ENCODE measurements at regions not wholly inside any gene's neighbourhood (a gene's known extent, or its start where the extent isn't known, plus 50 kb on each side); places are given as distances from the start of the nearest gene placed in this dataset.

DNA sequence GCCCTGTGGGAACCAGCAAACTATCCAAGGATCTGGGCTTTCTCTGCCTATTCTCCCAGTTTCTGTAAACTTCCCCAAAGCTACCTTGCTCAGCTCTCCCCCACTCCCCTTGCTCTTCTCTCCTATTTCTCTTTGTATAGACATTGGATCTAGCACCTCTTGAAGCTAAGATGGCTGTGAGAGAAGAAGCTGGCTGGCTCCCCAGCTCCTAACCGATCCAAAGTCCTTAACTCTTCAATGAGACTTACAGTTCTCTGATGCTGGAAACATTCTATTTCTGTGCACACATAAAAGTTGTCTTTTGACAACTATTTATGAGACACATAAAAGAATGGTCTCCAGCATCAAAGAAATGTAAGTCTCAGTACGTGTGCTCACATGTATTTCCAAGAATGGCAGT is 70.6 kb upstream of the C3orf80 start:
- Mint-ChIP-seq H3K27ac (no peak overlapping the region), H3K36me3 (ENCODE audit: low read depth) (no peaks in the 10 kb centered on the region), H3K4me1 (ENCODE audit: low read depth) (peaks cover 3% of the 10 kb centered on the region), H3K9me3 (no peaks in the 10 kb centered on the region), H3K4me3 (no peak overlapping the region), H3K27me3 (ENCODE audit: low read depth) (peaks cover 15% of the 10 kb centered on the region)

DNA sequence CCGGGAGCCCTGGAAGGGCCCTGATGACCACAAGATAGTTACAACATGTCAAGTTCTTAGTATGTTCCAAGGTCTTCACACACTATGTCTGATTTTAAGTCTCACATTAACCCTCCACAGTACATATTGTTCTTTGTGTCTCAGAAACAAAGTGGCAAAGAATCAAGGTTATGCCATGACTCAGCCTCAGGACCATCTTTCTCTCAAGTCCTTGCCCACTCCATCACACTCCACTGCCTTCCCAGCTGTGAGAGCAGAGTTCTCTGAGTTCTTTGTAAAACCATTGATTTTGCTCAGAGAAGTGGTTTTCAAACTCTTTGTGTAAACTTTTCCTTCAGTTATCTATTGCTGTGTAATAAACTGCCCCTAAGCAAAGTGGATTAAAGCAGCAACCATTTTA is 67.9 kb upstream of the C3orf80 start:
- Mint-ChIP-seq H3K27me3 (ENCODE audit: low read depth) (peaks cover 20% of the 10 kb centered on the region), H3K36me3 (ENCODE audit: low read depth) (no peaks in the 10 kb centered on the region), H3K4me3 (no peak overlapping the region), H3K9me3 (no peaks in the 10 kb centered on the region), H3K4me1 (ENCODE audit: low read depth) (peaks cover 3% of the 10 kb centered on the region), H3K27ac (no peak overlapping the region)

DNA sequence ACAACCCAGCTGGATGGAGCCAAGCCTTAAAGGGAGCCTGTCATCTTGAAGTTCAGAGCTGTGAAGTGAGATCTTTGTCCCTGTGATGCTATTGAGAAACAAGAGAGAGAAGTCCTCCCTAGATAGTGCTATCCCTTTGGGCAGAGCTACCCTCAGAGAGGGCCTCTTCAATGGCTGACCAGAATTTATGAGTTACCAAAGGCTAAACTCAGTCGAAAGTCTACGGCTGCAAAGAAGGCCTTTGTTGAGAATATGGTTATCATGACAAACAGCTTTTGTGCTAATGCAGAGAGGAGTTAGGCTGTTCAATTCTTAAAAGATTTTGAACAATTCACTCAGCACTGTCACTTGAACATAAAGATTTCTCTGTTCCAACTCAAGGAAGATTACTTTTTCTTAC is 65.9 kb upstream of the C3orf80 start:
- H3K27me3 Mint-ChIP-seq (ENCODE audit: low read depth): peaks cover 19% of the 10 kb centered on the region
- no peaks in the 10 kb centered on the region for H3K9me3 Mint-ChIP-seq
- H3K4me3 Mint-ChIP-seq: no peak overlapping the region
- no peak overlapping the region for H3K27ac Mint-ChIP-seq
- no peaks in the 10 kb centered on the region for H3K36me3 Mint-ChIP-seq (ENCODE audit: low read depth)
- H3K4me1 Mint-ChIP-seq (ENCODE audit: low read depth): no peaks in the 10 kb centered on the region

DNA sequence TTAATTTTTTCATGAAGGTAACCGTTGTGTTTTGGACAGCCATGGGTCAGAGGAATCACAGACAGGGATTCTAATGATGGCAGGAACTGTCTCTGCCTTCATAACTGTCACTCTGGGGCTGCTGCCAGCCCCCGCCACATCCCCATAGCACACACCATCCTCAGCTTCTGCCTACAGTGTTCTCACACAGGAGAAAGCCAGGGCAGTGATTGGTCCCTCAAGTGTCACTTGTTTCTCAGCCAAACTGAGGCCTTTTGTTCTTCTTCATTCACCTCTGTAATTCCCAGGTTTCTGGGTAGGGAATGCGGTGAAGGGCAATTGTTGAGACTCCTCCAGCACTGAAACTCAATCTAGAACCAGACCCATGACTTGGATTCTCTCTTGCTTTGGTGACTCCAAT is 65.4 kb upstream of the C3orf80 start:
- no peaks in the 10 kb centered on the region for H3K9me3 Mint-ChIP-seq
- H3K27me3 Mint-ChIP-seq (ENCODE audit: low read depth): peaks cover 19% of the 10 kb centered on the region

DNA sequence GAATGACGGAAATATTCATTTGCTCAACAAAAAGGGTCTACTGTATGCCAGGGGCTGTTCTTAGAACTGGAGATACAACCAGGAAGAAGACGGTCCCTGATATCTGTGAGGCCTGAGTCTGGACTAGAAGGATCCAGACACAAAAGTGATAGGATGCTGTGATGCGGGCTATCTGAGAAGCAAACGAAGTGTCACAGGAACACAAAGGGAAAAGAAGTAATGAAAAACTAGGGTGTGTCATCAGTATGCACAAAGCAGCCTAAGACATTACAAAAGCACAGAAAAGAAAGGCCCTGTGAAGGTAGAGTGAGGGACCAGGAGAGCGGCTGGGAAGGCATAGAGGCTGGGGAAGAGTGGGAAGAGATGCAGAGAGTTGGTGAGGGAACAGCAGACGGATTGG is 63.3 kb upstream of the C3orf80 start:
- Mint-ChIP-seq H3K27me3 (ENCODE audit: low read depth) (peaks cover 19% of the 10 kb centered on the region), H3K36me3 (ENCODE audit: low read depth) (no peaks in the 10 kb centered on the region), H3K9me3 (no peaks in the 10 kb centered on the region), H3K27ac (no peak overlapping the region), H3K4me1 (ENCODE audit: low read depth) (no peaks in the 10 kb centered on the region), H3K4me3 (no peak overlapping the region)

More for the DNA sequence above, 65.4 kb upstream of the C3orf80 start:
- no peaks in the 10 kb centered on the region for H3K4me1 Mint-ChIP-seq (ENCODE audit: low read depth)
- no peak overlapping the region for H3K27ac Mint-ChIP-seq
- no peak overlapping the region for H3K4me3 Mint-ChIP-seq
- H3K36me3 Mint-ChIP-seq (ENCODE audit: low read depth): no peaks in the 10 kb centered on the region

- Mint-ChIP-seq H3K4me3 (no peak overlapping the region), H3K27me3 (ENCODE audit: low read depth) (peaks cover 19% of the 10 kb centered on the region), H3K4me1 (ENCODE audit: low read depth) (no peaks in the 10 kb centered on the region), H3K27ac (no peak overlapping the region), H3K9me3 (no peaks in the 10 kb centered on the region), H3K36me3 (ENCODE audit: low read depth) (no peaks in the 10 kb centered on the region)
Measured at GRCh38 chr3:160162440-160162839, 62.8 kb upstream of the C3orf80 start.

DNA sequence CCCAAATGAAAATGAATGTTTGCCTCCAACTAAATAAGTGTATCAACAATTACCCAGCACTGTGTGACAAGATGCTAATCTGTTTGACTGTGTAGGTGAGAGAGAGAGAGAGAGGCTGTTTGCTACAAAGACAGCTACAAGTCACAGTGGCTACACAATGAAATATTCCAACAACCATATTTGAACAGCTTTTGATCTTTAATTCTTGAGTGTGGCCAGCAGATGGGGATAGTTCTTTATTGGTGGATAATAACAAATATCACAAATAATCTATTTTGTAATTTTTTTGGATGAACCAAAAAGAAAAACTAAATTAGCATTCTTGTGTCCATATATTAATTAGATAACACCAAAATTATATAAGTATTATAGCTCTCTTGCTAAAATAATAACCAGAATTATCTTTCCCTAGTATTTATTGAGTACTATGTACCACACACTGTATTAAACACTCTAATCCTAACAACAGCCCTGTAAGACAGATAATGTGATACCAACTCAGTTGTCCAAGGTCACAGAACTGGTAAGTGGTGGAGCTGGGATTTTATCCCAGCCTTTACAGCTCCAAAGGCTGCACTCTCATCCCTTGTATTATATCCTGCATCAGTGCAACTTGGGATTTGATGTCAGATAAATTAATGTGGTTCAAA is 61.9 kb upstream of the C3orf80 start:
- Mint-ChIP-seq H3K4me1 (ENCODE audit: low read depth) (no peaks in the 10 kb centered on the region), H3K9me3 (no peaks in the 10 kb centered on the region), H3K36me3 (ENCODE audit: low read depth) (no peaks in the 10 kb centered on the region), H3K27me3 (ENCODE audit: low read depth) (peaks cover 18% of the 10 kb centered on the region), H3K27ac (no peak overlapping the region), H3K4me3 (no peak overlapping the region)

DNA sequence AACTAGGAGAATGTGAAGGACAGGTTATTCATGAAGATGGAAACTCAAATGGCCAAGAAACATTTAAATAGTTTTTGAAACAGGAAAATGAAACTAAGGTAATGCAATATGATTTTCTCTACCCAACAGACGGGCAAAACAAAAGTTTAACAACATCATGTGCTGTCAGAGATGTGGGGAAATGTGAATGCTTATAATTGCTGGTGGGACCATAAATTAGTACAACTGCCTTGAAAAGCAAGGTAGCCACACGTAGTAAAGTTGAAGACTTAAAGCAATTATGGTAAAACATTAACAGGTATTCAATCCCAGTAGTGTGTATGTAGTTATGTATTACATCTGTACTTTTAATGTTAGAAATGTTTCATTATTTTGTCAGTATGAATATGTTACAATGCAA is 57.0 kb upstream of the C3orf80 start:
- peaks cover 13% of the 10 kb centered on the region for H3K27me3 Mint-ChIP-seq (ENCODE audit: low read depth)
- H3K4me3 Mint-ChIP-seq: no peak overlapping the region
- no peaks in the 10 kb centered on the region for H3K9me3 Mint-ChIP-seq
- H3K27ac Mint-ChIP-seq: no peak overlapping the region
- peaks cover 13% of the 10 kb centered on the region for H3K4me1 Mint-ChIP-seq (ENCODE audit: low read depth)
- H3K36me3 Mint-ChIP-seq (ENCODE audit: low read depth): no peaks in the 10 kb centered on the region

GRCh38 chr3:160169139-160169976 is 55.9 kb upstream of the C3orf80 start:
- peaks cover 13% of the 10 kb centered on the region for H3K4me1 Mint-ChIP-seq (ENCODE audit: low read depth)
- H3K27ac Mint-ChIP-seq: no peak overlapping the region
- H3K36me3 Mint-ChIP-seq (ENCODE audit: low read depth): no peaks in the 10 kb centered on the region
- peaks cover 9% of the 10 kb centered on the region for H3K27me3 Mint-ChIP-seq (ENCODE audit: low read depth)
- no peaks in the 10 kb centered on the region for H3K9me3 Mint-ChIP-seq
- no peak overlapping the region for H3K4me3 Mint-ChIP-seq

DNA sequence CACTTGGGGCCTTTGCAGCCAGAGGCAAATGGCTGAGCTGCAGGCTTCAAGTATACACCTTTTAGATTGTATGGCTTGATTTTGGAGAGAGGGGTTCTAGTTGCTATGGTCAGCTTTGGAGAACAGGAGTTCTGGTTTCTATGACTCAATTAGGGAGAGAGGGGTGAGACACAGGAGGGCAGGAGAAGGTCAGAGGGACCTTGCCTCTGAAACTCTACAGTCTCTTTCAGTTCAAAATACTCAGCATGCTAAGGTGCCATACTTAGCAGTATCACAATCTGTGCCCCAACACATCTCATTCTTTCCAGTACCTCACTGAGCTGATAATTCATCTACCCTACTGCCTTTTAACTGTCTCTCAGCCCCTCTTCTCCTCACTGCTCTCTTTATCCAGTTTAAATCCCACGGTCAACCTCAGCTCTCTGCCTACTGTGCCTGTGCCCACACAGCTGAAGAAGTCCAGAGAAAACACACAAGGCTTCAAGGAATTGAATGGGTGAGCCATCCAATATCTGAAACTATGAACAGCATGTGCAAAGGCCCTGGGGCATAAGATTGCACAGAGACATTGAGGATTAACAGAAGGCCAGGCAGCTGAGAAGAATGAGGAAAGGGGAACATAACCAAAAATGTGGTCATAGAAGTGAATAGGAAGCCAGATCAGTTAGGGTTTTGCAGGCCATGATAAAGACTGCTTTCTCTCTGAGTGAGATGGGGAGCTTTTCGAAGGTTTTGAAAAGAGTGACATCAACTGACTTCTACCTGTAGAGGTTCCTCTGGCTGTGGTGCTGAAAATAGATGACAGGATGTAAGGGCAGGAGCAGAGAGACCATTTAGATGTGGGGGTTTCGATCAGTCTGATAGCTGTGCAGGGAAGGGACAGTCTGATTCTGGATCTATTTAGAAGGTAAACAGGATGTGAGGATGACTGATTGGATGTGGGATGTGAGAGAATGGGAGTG is 54.5 kb upstream of the C3orf80 start:
- H3K36me3 Mint-ChIP-seq (ENCODE audit: low read depth): no peaks in the 10 kb centered on the region
- H3K27me3 Mint-ChIP-seq (ENCODE audit: low read depth): peaks cover 6% of the 10 kb centered on the region
- H3K4me3 Mint-ChIP-seq: no peak overlapping the region
- peaks cover 13% of the 10 kb centered on the region for H3K4me1 Mint-ChIP-seq (ENCODE audit: low read depth)
- no peak overlapping the region for H3K27ac Mint-ChIP-seq
- no peaks in the 10 kb centered on the region for H3K9me3 Mint-ChIP-seq

GRCh38 chr3:160171813-160172212 is 53.4 kb upstream of the C3orf80 start:
- Mint-ChIP-seq H3K27me3 (ENCODE audit: low read depth) (peaks cover 6% of the 10 kb centered on the region), H3K4me3 (no peak overlapping the region), H3K4me1 (ENCODE audit: low read depth) (peaks cover 13% of the 10 kb centered on the region), H3K36me3 (ENCODE audit: low read depth) (no peaks in the 10 kb centered on the region), H3K27ac (no peak overlapping the region), H3K9me3 (no peaks in the 10 kb centered on the region)

- Mint-ChIP-seq H3K27ac (no peak overlapping the region), H3K9me3 (no peaks in the 10 kb centered on the region), H3K36me3 (ENCODE audit: low read depth) (no peaks in the 10 kb centered on the region), H3K4me1 (ENCODE audit: low read depth) (peaks cover 13% of the 10 kb centered on the region), H3K27me3 (ENCODE audit: low read depth) (peaks cover 2% of the 10 kb centered on the region), H3K4me3 (no peak overlapping the region)
Measured at GRCh38 chr3:160174621-160175020, 50.6 kb upstream of the C3orf80 start.
